ENCODE measurements at regions not wholly inside any gene's neighbourhood (a gene's known extent, or its start where the extent isn't known, plus 50 kb on each side); places are given as distances from the start of the nearest gene placed in this dataset.
"Not testable (repeated sequence)": the region's sequence is repeated elsewhere in the genome, so short reads cannot be mapped to it uniquely, and the experiment has no call there.

GRCh38 chr4:116639070-116639577 lies 446.3 kb downstream of the TRAM1L1 start:
- FAIRE-seq = no peak

- FAIRE-seq = no peak
These were observed 446.8 kb downstream of the TRAM1L1 start for GRCh38 chr4:116638592-116638991.

DNA sequence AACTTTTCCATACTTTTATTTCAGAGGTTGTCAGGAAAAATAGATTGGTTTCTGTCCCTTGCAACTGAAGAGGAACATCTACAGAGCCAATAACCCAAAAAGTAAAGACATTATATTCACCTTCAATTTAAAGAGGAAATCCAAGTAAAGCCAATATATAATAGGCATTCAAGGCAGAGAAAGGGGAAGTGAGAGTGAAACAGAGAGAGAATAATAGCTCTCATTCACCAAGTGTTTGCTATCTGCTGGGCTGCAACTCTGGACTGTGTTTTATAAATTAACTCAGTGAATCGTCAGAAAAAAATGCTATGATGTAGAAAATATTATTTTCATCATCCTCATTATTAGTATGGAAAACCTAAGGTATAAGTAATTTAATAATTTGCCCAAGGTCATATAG lies 448.5 kb downstream of the TRAM1L1 start:
- no peak for FAIRE-seq

DNA sequence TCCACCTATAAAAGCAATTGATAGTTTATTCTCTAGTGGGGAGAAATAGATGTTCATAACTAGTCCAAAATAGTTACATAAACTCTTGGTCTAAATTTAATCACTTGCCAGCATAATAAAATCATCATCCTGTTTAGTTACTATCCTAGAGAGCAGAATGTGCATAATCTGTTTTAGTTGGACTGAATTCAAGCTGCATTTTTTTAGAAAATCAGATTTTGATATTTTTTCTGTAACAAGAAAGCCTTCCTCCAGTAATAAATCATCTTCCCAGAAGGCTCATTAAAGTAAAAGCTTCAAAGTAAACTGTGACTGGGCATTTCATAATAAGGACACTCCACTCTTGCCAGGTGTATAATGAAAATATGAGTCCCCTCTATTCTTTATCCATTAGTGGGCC lies 453.1 kb downstream of the TRAM1L1 start:
- FAIRE-seq = no peak

DNA sequence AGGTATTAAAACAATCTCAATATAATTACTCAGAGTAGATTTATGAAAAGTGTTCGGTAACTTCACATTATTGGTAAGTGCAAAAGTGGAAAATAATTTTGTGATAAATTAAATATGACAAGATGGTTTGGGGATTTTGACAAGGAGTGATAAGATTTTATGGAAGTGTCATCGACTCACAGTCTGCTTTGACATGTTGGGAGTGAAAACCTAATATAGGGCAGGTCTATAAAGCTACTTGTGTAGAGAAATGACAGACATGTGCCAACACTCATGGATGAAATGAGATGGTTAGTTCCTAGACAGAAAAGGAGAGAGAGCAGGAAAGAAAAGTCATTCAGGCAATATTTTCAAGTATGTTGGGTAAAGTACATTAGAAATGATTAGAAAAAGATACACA lies 456.8 kb downstream of the TRAM1L1 start:
- FAIRE-seq = no peak

DNA sequence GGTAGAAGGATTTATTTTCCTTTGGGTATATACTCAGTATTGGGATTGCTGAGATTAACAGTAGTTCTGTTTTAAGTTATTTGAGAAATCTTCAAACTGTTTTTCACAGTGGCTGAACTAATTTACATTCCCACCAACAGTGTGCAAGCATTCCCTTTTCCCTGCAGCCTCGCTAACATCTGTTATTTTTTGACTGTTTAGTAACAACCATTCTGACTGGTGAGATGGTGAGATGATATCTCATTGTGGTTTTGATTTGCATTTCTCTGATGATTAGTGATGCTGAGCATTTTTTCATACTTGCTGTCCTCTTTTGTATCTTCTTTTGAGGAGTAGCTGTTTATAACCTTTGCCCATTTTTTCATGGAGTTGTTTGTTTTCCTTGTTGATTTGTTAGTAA lies 457.8 kb downstream of the TRAM1L1 start:
- no peak for FAIRE-seq

- FAIRE-seq = not testable (repeated sequence)
These were observed 465.9 kb downstream of the TRAM1L1 start for GRCh38 chr4:116619508-116619907.

GRCh38 chr4:116618638-116619037 lies 466.7 kb downstream of the TRAM1L1 start:
- no peak for FAIRE-seq

- no peak for FAIRE-seq
These were observed 482.3 kb downstream of the TRAM1L1 start for GRCh38 chr4:116603096-116603495.

DNA sequence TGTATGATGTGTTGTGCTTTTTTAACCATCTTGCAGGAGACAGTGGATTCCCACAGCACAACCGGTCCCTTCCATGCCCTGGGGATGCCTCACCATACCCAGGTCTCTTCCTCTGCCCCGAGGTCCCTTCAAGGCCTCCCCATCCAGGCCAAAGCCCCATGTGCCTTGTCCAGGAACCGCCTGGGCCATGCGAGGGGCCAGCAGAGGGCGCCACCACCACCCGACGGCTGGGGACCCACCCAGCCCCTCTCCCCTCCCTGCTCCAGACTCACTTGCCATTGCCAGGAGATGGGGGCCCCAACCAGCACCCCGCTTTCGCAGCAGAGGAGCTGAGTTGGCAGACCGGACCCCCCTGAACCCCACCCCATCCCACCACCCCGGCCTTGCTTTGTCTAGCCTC lies 485.5 kb downstream of the TRAM1L1 start:
- FAIRE-seq = no peak

- no peak for FAIRE-seq
These were observed 486.2 kb downstream of the TRAM1L1 start for GRCh38 chr4:116598980-116599789.

GRCh38 chr4:116598155-116598979 lies 487.0 kb downstream of the TRAM1L1 start:
- no peak for FAIRE-seq

DNA sequence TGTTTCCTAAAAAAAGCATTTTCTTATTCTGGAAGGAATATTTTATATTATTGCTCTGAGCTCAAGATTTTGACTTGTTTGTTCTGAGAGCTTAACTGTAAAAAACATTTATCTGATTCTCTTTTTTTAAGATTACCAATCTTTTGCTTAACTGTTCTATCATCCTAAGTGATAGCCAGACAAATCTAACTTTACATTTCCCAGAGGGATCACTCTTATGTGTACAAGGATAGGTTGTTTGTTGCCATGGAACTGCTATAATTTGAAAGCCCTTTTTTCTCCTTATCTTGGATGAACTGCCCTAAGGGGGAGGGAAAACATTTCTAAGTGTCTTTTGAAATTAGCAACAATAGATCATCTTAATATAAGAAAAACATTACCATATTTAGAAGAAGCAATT lies 494.7 kb downstream of the TRAM1L1 start:
- no peak for FAIRE-seq

- FAIRE-seq = no peak
These were observed 496.6 kb downstream of the TRAM1L1 start for GRCh38 chr4:116588783-116589182.

GRCh38 chr4:116585246-116585645 lies 500.1 kb downstream of the TRAM1L1 start:
- FAIRE-seq = no peak

GRCh38 chr4:116577321-116577720 lies 508.1 kb downstream of the TRAM1L1 start:
- FAIRE-seq = no peak

- FAIRE-seq = no peak
These were observed 511.8 kb downstream of the TRAM1L1 start for GRCh38 chr4:116573540-116573939.

- no peak for FAIRE-seq
These were observed 523.6 kb downstream of the TRAM1L1 start for GRCh38 chr4:116561768-116562167.

DNA sequence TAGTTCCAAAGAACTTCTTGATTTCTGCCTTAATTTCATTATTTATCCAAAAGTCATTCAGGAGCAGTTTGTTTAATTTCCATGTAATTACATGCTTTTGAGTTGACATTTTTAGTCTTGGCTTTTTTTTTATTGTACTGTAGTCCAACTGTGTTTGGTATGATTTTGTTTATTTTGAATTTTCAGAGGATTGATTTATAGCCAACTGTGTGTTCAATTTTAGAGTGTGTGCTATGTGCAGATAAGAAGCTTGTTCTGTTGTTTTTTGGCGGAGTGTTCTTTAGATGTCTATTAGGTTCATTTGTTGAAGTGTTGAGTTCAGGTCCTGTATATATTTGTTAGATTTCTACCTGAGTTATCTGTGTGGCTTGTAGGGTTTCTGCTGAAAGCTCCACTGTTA lies 533.6 kb downstream of the TRAM1L1 start:
- no peak for FAIRE-seq

- FAIRE-seq = no peak
These were observed 537.7 kb downstream of the TRAM1L1 start for GRCh38 chr4:116547632-116548031.

GRCh38 chr4:116546759-116547158 lies 538.6 kb downstream of the TRAM1L1 start:
- FAIRE-seq = no peak

GRCh38 chr4:116544946-116545345 lies 540.4 kb downstream of the TRAM1L1 start:
- FAIRE-seq = no peak

DNA sequence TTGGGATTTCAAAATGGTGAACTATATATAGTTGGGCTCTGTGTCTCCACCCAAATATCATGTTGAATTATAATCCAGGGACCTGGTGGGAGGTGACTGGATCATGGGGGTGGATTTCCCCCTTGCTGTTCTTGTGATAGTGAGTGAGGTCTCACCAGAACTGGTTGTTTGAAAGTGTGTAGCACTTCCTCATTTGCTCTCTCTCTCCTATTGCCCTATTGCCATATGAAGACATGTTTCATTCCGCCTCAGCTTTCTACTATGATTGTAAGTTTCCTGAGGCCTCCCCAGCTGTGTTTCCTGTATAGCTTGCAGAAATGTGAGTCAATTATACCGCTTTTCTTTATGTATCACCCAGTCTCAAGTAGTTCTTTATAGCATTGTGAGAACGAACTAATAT lies 545.6 kb downstream of the TRAM1L1 start:
- FAIRE-seq = no peak

GRCh38 chr4:116537828-116538227 lies 547.5 kb downstream of the TRAM1L1 start:
- no peak for FAIRE-seq

Measured in G401.6 (cell line).